IMR-90 (cell line): ENCODE measurements at regions not wholly inside any gene's neighbourhood (a gene's known extent, or its start where the extent isn't known, plus 50 kb on each side); places are given as distances from the start of the nearest gene placed in this dataset.

Experiments
- ATAC-seq: fragments of 200-7000 bp; cut with Tn5 transposase; 2 replicates; pipeline ENCODE4 v1.9.1; 2020; ENCODE audit warnings: low read depth, mild to moderate bottlenecking, moderate library complexity
- BruUV-seq: library from RNA; stranded (reverse); fragments of 400-500 nt; replicated peaks from 2 replicates; lab custom pipeline; 2021; lab: Mats Ljungman, UMichigan
- CTCF ChIA-PET: fragments of 300-600 bp; formaldehyde crosslinking; extraction: SDS; loops from one replicate; lab custom pipeline; 2021; ENCODE audit warnings: antibody characterized with exemption; lab: Yijun Ruan, JAX
- POLR2A ChIA-PET: fragments of 300-600 bp; sonication (Branson Sonifier 250); formaldehyde crosslinking; loops from one replicate; lab custom pipeline; 2022; ENCODE audit warnings: antibody characterized with exemption; ENCODE audit not compliant: unreplicated experiment; lab: Charles Lee
- DNase-seq: peaks from one replicate; pipeline ENCODE4 v3.0.0; 2013
- H2AFZ ChIP-seq: replicated peaks from 2 replicates; pipeline ENCODE3; 2013; ENCODE audit warnings: low read length, mild to moderate bottlenecking; ENCODE audit not compliant: poor library complexity
- H2AK5ac ChIP-seq: 2 replicates; pipeline ENCODE4 v1.6.1; 2013; ENCODE audit warnings: low read depth, low read length, inconsistent platforms
- H2AK9ac ChIP-seq: replicated peaks from 2 replicates; pipeline ENCODE3; 2013; ENCODE audit warnings: mild to moderate bottlenecking, low read depth, low read length, moderate library complexity; ENCODE audit not compliant: poor library complexity
- H2BK120ac ChIP-seq: 2 replicates; pipeline ENCODE4 v1.6.1; 2013; ENCODE audit warnings: low read depth, low read length, inconsistent platforms
- H2BK15ac ChIP-seq: 3 replicates; pipeline ENCODE4 v1.6.1; 2013; ENCODE audit warnings: low read depth, low read length, inconsistent platforms
- H2BK20ac ChIP-seq: 2 replicates; pipeline ENCODE4 v1.6.1; 2013; ENCODE audit warnings: low read depth, mild to moderate bottlenecking, inconsistent platforms, low read length, moderate library complexity
- H2BK5ac ChIP-seq: 2 replicates; pipeline ENCODE4 v1.6.1; 2013; ENCODE audit warnings: mild to moderate bottlenecking, low read depth, low read length, inconsistent platforms; ENCODE audit not compliant: poor library complexity, severe bottlenecking
- H3K14ac ChIP-seq: replicated peaks from 2 replicates; pipeline ENCODE4 v1.6.1; 2013; ENCODE audit warnings: low read depth, low read length, inconsistent platforms
- H3K18ac ChIP-seq: 2 replicates; pipeline ENCODE4 v1.6.1; 2013; ENCODE audit warnings: low read depth, low read length, control low read depth
- H3K23ac ChIP-seq: 2 replicates; pipeline ENCODE4 v1.6.1; 2013; ENCODE audit warnings: low read depth, low read length, inconsistent platforms
- H3K27ac ChIP-seq: 2 replicates; pipeline ENCODE4 v1.5.1; 2013; ENCODE audit warnings: mild to moderate bottlenecking, control low read depth, low read length; ENCODE audit not compliant: insufficient read depth
- H3K27me3 ChIP-seq: 2 replicates; pipeline ENCODE4 v1.6.1; 2013; ENCODE audit warnings: low read length; ENCODE audit not compliant: control insufficient read depth, insufficient read depth
- H3K36me3 ChIP-seq: 2 replicates; pipeline ENCODE4 v1.6.1; 2013; ENCODE audit warnings: low read length, mixed read lengths; ENCODE audit not compliant: control insufficient read depth, insufficient read depth
- H3K4ac ChIP-seq: 2 replicates; pipeline ENCODE4 v1.6.1; 2013; ENCODE audit warnings: low read depth, low read length, inconsistent platforms
- H3K4me1 ChIP-seq: 2 replicates; pipeline ENCODE4 v1.6.1; 2013; ENCODE audit warnings: low read length, mixed read lengths; ENCODE audit not compliant: control insufficient read depth, insufficient read depth
- H3K4me2 ChIP-seq: 2 replicates; pipeline ENCODE4 v1.6.1; 2013; ENCODE audit warnings: low read depth, mild to moderate bottlenecking, control low read depth, low read length, moderate library complexity
- H3K4me3 ChIP-seq: 2 replicates; pipeline ENCODE4 v1.5.1; 2013; ENCODE audit warnings: low read depth, mild to moderate bottlenecking, control low read depth, low read length, moderate library complexity; ENCODE audit not compliant: insufficient read depth
- H3K56ac ChIP-seq: 2 replicates; pipeline ENCODE4 v1.6.1; 2013; ENCODE audit warnings: low read length, inconsistent platforms; ENCODE audit not compliant: insufficient read depth; ENCODE audit errors: extremely low read depth
- H3K79me1 ChIP-seq, 2 experiments: 2 replicates each; pipeline ENCODE4 v1.6.1; 2013; ENCODE audit warnings: low read length in 2 of 2, inconsistent platforms in 1 of 2, low read depth in 1 of 2
- H3K9ac ChIP-seq: 2 replicates; pipeline ENCODE4 v1.6.1; 2013; ENCODE audit warnings: low read depth, low read length, control low read depth
- H3K9me1 ChIP-seq: 2 replicates; pipeline ENCODE4 v1.6.1; 2013; ENCODE audit warnings: low read length, inconsistent platforms; ENCODE audit not compliant: insufficient read depth
- H3K9me3 ChIP-seq: 2 replicates; pipeline ENCODE4 v1.6.1; 2013; ENCODE audit warnings: low read length; ENCODE audit not compliant: control insufficient read depth, insufficient read depth
- H4K20me1 ChIP-seq: 2 replicates; pipeline ENCODE4 v1.6.1; 2013; ENCODE audit warnings: low read length, inconsistent platforms; ENCODE audit not compliant: insufficient read depth
- H4K5ac ChIP-seq: 2 replicates; pipeline ENCODE4 v1.6.1; 2013; ENCODE audit warnings: mild to moderate bottlenecking, low read depth, low read length, control low read depth
- H4K8ac ChIP-seq, 2 experiments: 2 replicates each; pipeline ENCODE4 v1.6.1; 2013; ENCODE audit warnings: low read depth in 2 of 2, low read length in 2 of 2, control low read depth in 1 of 2, inconsistent platforms in 1 of 2
- H4K91ac ChIP-seq: 2 replicates; pipeline ENCODE4 v1.6.1; 2013; ENCODE audit warnings: low read depth, low read length, inconsistent platforms; ENCODE audit not compliant: insufficient read depth
- BHLHE40 ChIP-seq: fragments of 150-350 bp; IDR thresholded peaks from 2 replicates; pipeline ENCODE4 v1.6.1; 2016; ENCODE audit warnings: mild to moderate bottlenecking, low read depth, low read length
- CEBPB ChIP-seq: IDR thresholded peaks from 2 replicates; pipeline ENCODE4 v1.6.1; 2012; ENCODE audit warnings: low read depth, low read length, improper control_type of control experiment
- CHD1 ChIP-seq: IDR thresholded peaks from 2 replicates; pipeline ENCODE4 v1.6.1; 2012; ENCODE audit warnings: low read depth, low read length, improper control_type of control experiment
- CTCF ChIP-seq: conservative IDR thresholded peaks from 2 replicates; pipeline ENCODE4 v1.5.1; 2012; ENCODE audit warnings: mild to moderate bottlenecking, low read depth, low read length, improper control_type of control experiment
- FOS ChIP-seq: fragments of 150-350 bp; IDR thresholded peaks from 2 replicates; pipeline ENCODE4 v1.6.1; 2016; ENCODE audit warnings: low read depth, low read length
- MAZ ChIP-seq: IDR thresholded peaks from 2 replicates; pipeline ENCODE4 v1.6.1; 2012; ENCODE audit warnings: low read depth, mild to moderate bottlenecking, low read length, improper control_type of control experiment, moderate library complexity, borderline replicate concordance
- MXI1 ChIP-seq: IDR thresholded peaks from 2 replicates; pipeline ENCODE4 v1.6.1; 2012; ENCODE audit warnings: low read depth, mild to moderate bottlenecking, low read length, moderate library complexity, borderline replicate concordance
- NFE2L2 ChIP-seq: fragments of 150-350 bp; IDR thresholded peaks from 2 replicates; pipeline ENCODE4 v1.6.1; 2016; ENCODE audit warnings: low read depth, mild to moderate bottlenecking, low read length
- RAD21 ChIP-seq: IDR thresholded peaks from 2 replicates; pipeline ENCODE4 v1.6.1; 2012; ENCODE audit warnings: low read length, improper control_type of control experiment
- RCOR1 ChIP-seq: IDR thresholded peaks from 2 replicates; pipeline ENCODE4 v1.6.1; 2012; ENCODE audit warnings: mild to moderate bottlenecking, low read length, improper control_type of control experiment; ENCODE audit not compliant: insufficient replicate concordance
- RFX5 ChIP-seq: IDR thresholded peaks from 2 replicates; pipeline ENCODE4 v1.8.0; 2012; ENCODE audit warnings: low read depth, mild to moderate bottlenecking, low read length, moderate library complexity
- USF2 ChIP-seq: fragments of 150-350 bp; IDR thresholded peaks from 2 replicates; pipeline ENCODE4 v1.6.1; 2017; ENCODE audit warnings: mild to moderate bottlenecking, antibody characterized with exemption, low read length, low read depth
- WGBS, 2 experiments: methylation state at CpG; one replicate each; pipeline versions ENCODE4 v1.1.5 to v1.1.7; 2013; ENCODE audit warnings: missing lambda C conversion rate in 2 of 2; ENCODE audit not compliant: insufficient read length in 1 of 2; ENCODE audit errors: extremely low coverage in 2 of 2; 5-methylcytosine and 5-hydroxymethylcytosine counted together
- dilution Hi-C: fragments of 300-500 bp; cut with HindIII; formaldehyde crosslinking; loops from one replicate; pipeline ENCODE4 v1.14.3; 2018; ENCODE audit warnings: low sequenced_read_pairs; ENCODE audit not compliant: unreplicated experiment
- in situ Hi-C: fragments of 300-500 bp; cut with MboI; formaldehyde crosslinking; loops from 3 replicates; pipeline ENCODE4 v1.14.3; 2019; ENCODE audit warnings: low sequenced_read_pairs, inconsistent platforms, mixed read lengths
- intact Hi-C: fragments of 100-400 bp; cut with micrococcal nuclease; formaldehyde crosslinking; loops from 2 replicates; pipeline ENCODE4 v1.10.0; 2022

- Histone ChIP-seq H2AFZ (no peak overlapping the region), H3K79me1 (no peaks in the 10 kb centered on the region), H3K18ac (peak overlapping the region; percentile 78), H3K27me3 (no peaks in the 10 kb centered on the region), H3K27ac (peak overlapping the region; percentile 49; the same call in 1 of the 2 replicates), H3K14ac (0 out of 2 replicates have a peak overlapping the region, but pooled peaks have one; percentile 39), H2BK5ac (peak overlapping the region; percentile 62), H4K8ac (peak overlapping the region in 1 of 2 experiments; percentile 35; a peak in 2 of 4 replicates), H3K4ac (peak overlapping the region; percentile 35; the same call in 1 of the 2 replicates), H3K36me3 (no peaks in the 10 kb centered on the region), H3K9me3 (no peaks in the 10 kb centered on the region), H3K4me2 (no peak overlapping the region), H2BK20ac (peak overlapping the region; percentile 88), H2AK5ac (peak overlapping the region; percentile 40), H2AK9ac (no peak overlapping the region), H3K9me1 (peaks cover 6% of the 10 kb centered on the region; the same call in 1 of the 2 replicates), H3K4me1 (peaks cover 14% of the 10 kb centered on the region), H2BK120ac (peak overlapping the region; percentile 63; the same call in 1 of the 2 replicates), H3K56ac (no peak overlapping the region), H4K91ac (peak overlapping the region; percentile 30), H4K20me1 (no peaks in the 10 kb centered on the region), H3K9ac (no peak overlapping the region), H3K4me3 (no peak overlapping the region), H4K5ac (peak overlapping the region; percentile 65), H2BK15ac (0 out of 3 replicates have a peak overlapping the region, but pooled peaks have one; percentile 12), H3K23ac (no peak overlapping the region)
- TF ChIP-seq MAZ (no peak), RFX5 (no peak), MXI1 (no peak), CHD1 (no peak), USF2 (no peak), RCOR1 (peak; percentile 42), CEBPB (peak; percentile 46; the same call in 1 of the 2 replicates), BHLHE40 (peak; percentile 7; the same call in 1 of the 2 replicates), RAD21 (no peak), FOS (peak; percentile 73), CTCF (no peak), NFE2L2 (no peak; the same call in 1 of the 2 replicates)
- CTCF ChIA-PET, result no interaction called here
- intact Hi-C loops, result no loop called here
- dilution Hi-C loops, result no loop called here
- WGBS, 2 experiments, result 20% methylated on average over 1 of the region's 3 CpGs; no CpG with 5 or more reads in 1 of the 2 experiments
- peak; percentile 70 for ATAC-seq
- in situ Hi-C loops, result no loop called here
- POLR2A ChIA-PET, result interaction anchor here (0.6 kb wide), 1 partner anchor 27 kb away, joined by 3 read pairs; no protein-coding TSS in a partner anchor
- no TSS peak for BruUV-seq
- peak; percentile 95 for DNase-seq
These were observed 151.0 kb upstream of the THBS1 start for GRCh38 chr15:39429898-39430357.
